ENCODE measurements at regions not wholly inside any gene's neighbourhood (a gene's known extent, or its start where the extent isn't known, plus 50 kb on each side); places are given as distances from the start of the nearest gene placed in this dataset.

- no peak for TF ChIP-seq CTCF (conservative IDR thresholded peaks at IDR 0.05 in 1 of 2, IDR thresholded peaks at IDR 0.05 in 1 of 2; ENCODE audit: extremely low read depth in 1 of 2, insufficient read depth in 1 of 2, low read depth in 1 of 2, low read length in 2 of 2)
- TF ChIP-seq EZH2 (IDR thresholded peaks at IDR 0.05; ENCODE audit: borderline replicate concordance, low read length): no peak
These were observed 90.6 kb upstream of the MAP3K7 start for GRCh38 chr6:90677440-90677839.

Measured in mammary epithelial cell (primary cell).